ENCODE measurements at regions not wholly inside any gene's neighbourhood (a gene's known extent, or its start where the extent isn't known, plus 50 kb on each side); places are given as distances from the start of the nearest gene placed in this dataset.
"Not testable (repeated sequence)": the region's sequence is repeated elsewhere in the genome, so short reads cannot be mapped to it uniquely, and the experiment has no call there.

DNA sequence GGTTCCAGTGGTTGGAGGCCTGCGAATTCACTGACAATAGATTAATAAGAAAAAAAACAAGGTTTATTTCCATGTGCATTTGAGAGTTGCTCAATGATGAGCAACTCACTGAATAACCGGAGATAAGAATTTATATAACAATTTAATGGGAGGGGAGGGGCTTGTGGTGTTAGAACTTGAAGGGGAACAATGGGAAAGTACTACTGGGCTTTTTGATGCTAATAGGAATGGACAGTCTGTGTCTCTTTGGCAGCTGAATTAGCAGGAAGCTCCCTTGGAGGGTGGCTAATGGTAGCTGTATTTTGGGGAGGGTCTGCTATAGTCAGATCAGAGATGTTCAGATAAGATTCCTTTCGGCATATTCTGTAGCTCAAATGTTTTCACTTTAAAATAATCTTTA, 62.4 kb upstream of the GMDS start:
- no peak for DNase-seq

DNA sequence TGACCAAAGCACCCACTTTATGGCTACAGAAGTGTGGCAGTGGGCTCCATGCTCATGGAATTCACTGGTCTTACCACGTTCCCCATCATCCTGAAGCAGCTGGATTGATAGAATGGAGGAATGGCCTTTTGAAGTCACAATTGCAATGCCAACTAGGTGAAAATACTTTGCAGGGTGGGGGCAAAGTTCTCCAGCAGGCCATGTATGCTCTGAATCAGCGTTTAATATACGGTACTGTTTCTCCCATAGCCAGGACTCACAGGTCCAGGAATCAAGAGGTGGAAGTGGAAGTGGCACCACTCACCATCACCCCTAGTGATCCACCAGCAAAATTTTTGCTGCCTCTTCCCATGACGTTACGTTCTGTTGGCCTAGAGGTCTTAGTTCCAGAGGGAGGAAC, 60.5 kb upstream of the GMDS start:
- DNase-seq: no peak

DNA sequence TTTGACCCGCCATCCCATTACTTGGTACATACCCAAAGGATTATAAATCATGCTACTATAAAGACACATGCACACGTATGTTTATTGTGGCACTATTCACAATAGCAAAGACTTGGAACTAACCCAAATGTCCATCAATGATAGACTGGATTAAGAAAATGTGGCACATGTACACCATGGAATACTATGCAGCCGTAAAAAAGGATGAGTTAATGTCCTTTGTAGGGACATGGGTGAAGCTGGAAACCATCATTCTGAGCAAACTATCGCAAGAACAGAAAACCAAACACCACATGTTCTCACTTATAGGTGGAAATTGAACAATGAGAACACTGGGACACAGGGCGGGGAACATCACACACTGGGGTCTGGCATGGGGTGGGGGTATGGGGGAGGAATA, 57.1 kb upstream of the GMDS start:
- DNase-seq: not testable (repeated sequence)

DNA sequence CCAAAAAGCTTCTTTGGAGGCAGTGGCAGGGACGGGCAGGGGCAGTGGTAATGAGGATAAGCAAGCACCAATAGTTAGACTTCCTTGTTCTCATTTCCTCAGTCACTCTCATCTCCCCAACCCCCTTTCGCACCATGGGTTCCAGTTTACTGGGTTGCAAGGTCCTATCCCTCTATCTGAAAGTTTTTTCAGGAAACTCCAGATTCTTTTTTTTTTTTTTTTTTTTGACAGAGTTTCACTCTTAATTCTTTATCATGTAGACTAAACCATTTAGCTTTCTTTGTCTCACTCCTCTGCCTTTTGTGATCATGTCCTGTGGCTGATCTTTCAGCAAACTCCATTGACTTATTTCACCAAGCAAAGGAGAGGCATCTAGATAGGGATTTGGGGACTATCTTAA, 51.4 kb upstream of the GMDS start:
- no peak for DNase-seq

All from right lung (tissue), 2 donors.